ENCODE measurements at regions not wholly inside any gene's neighbourhood (a gene's known extent, or its start where the extent isn't known, plus 50 kb on each side); places are given as distances from the start of the nearest gene placed in this dataset.
"Not testable (repeated sequence)": the region's sequence is repeated elsewhere in the genome, so short reads cannot be mapped to it uniquely, and the experiment has no call there.

GRCh38 chr12:34217660-34218059, 195.4 kb downstream of the ALG10 start:
- Histone ChIP-seq H2AFZ (ENCODE audit: low read depth, low read length) (no peak overlapping the region), H3K27me3 (ENCODE audit: insufficient read depth, low read length) (no peaks in the 10 kb centered on the region), H3K4me1 (ENCODE audit: insufficient read depth, low read length) (no peaks in the 10 kb centered on the region), H3K4me3 (ENCODE audit: low read length) (no peak overlapping the region), H3K36me3 (ENCODE audit: insufficient read depth, low read length) (no peaks in the 10 kb centered on the region), H3K9me3 (ENCODE audit: low read length) (peaks cover 8% of the 10 kb centered on the region)

GRCh38 chr12:34218193-34219045, 196.1 kb downstream of the ALG10 start:
- Histone ChIP-seq H2AFZ (ENCODE audit: low read depth, low read length) (no peak overlapping the region), H3K36me3 (ENCODE audit: insufficient read depth, low read length) (no peaks in the 10 kb centered on the region), H3K9me3 (ENCODE audit: low read length) (peaks cover 8% of the 10 kb centered on the region), H3K4me3 (ENCODE audit: low read length) (no peak overlapping the region), H3K4me1 (ENCODE audit: insufficient read depth, low read length) (no peaks in the 10 kb centered on the region), H3K27me3 (ENCODE audit: insufficient read depth, low read length) (no peaks in the 10 kb centered on the region)

GRCh38 chr12:34219046-34219770, 196.9 kb downstream of the ALG10 start:
- Histone ChIP-seq H3K4me1 (ENCODE audit: insufficient read depth, low read length) (no peaks in the 10 kb centered on the region), H3K27me3 (ENCODE audit: insufficient read depth, low read length) (no peaks in the 10 kb centered on the region), H3K9me3 (ENCODE audit: low read length) (peaks cover 8% of the 10 kb centered on the region), H3K36me3 (ENCODE audit: insufficient read depth, low read length) (no peaks in the 10 kb centered on the region), H2AFZ (ENCODE audit: low read depth, low read length) (no peak overlapping the region), H3K4me3 (ENCODE audit: low read length) (no peak overlapping the region)

- not testable (repeated sequence) for H2AFZ ChIP-seq (ENCODE audit: low read depth, low read length); H3K27me3 ChIP-seq (ENCODE audit: insufficient read depth, low read length); H3K9me3 ChIP-seq (ENCODE audit: low read length); H3K36me3 ChIP-seq (ENCODE audit: insufficient read depth, low read length); H3K4me3 ChIP-seq (ENCODE audit: low read length); H3K4me1 ChIP-seq (ENCODE audit: insufficient read depth, low read length)
These were observed 197.8 kb downstream of the ALG10 start for GRCh38 chr12:34220079-34220478.

GRCh38 chr12:34223640-34224039, 201.3 kb downstream of the ALG10 start:
- Histone ChIP-seq H2AFZ (ENCODE audit: low read depth, low read length) (no peak overlapping the region), H3K36me3 (ENCODE audit: insufficient read depth, low read length) (no peaks in the 10 kb centered on the region), H3K4me1 (ENCODE audit: insufficient read depth, low read length) (no peaks in the 10 kb centered on the region), H3K9me3 (ENCODE audit: low read length) (peaks cover 3% of the 10 kb centered on the region), H3K27me3 (ENCODE audit: insufficient read depth, low read length) (no peaks in the 10 kb centered on the region), H3K4me3 (ENCODE audit: low read length) (no peak overlapping the region)

GRCh38 chr12:34226044-34226443, 203.7 kb downstream of the ALG10 start:
- not testable (repeated sequence) for H3K4me3 ChIP-seq (ENCODE audit: low read length); H3K9me3 ChIP-seq (ENCODE audit: low read length); H3K4me1 ChIP-seq (ENCODE audit: insufficient read depth, low read length); H3K27me3 ChIP-seq (ENCODE audit: insufficient read depth, low read length); H2AFZ ChIP-seq (ENCODE audit: low read depth, low read length); H3K36me3 ChIP-seq (ENCODE audit: insufficient read depth, low read length)

GRCh38 chr12:34228046-34228445, 205.8 kb downstream of the ALG10 start:
- H2AFZ ChIP-seq (ENCODE audit: low read depth, low read length); H3K27me3 ChIP-seq (ENCODE audit: insufficient read depth, low read length); H3K36me3 ChIP-seq (ENCODE audit: insufficient read depth, low read length); H3K4me1 ChIP-seq (ENCODE audit: insufficient read depth, low read length); H3K9me3 ChIP-seq (ENCODE audit: low read length); H3K4me3 ChIP-seq (ENCODE audit: low read length): not testable (repeated sequence)

- H3K9me3 ChIP-seq (ENCODE audit: low read length); H3K4me1 ChIP-seq (ENCODE audit: insufficient read depth, low read length); H3K27me3 ChIP-seq (ENCODE audit: insufficient read depth, low read length); H3K36me3 ChIP-seq (ENCODE audit: insufficient read depth, low read length); H3K4me3 ChIP-seq (ENCODE audit: low read length); H2AFZ ChIP-seq (ENCODE audit: low read depth, low read length): not testable (repeated sequence)
These were observed 206.7 kb downstream of the ALG10 start for GRCh38 chr12:34229033-34229432.

- Histone ChIP-seq H3K9me3 (ENCODE audit: low read length) (no peaks in the 10 kb centered on the region), H3K36me3 (ENCODE audit: insufficient read depth, low read length) (no peaks in the 10 kb centered on the region), H2AFZ (ENCODE audit: low read depth, low read length) (no peak overlapping the region), H3K27me3 (ENCODE audit: insufficient read depth, low read length) (no peaks in the 10 kb centered on the region), H3K4me1 (ENCODE audit: insufficient read depth, low read length) (no peaks in the 10 kb centered on the region), H3K4me3 (ENCODE audit: low read length) (no peak overlapping the region)
These were observed 211.3 kb downstream of the ALG10 start for GRCh38 chr12:34233618-34234017.

GRCh38 chr12:34236073-34236472, 213.8 kb downstream of the ALG10 start:
- no peaks in the 10 kb centered on the region for H3K36me3 ChIP-seq (ENCODE audit: insufficient read depth, low read length)
- H3K27me3 ChIP-seq (ENCODE audit: insufficient read depth, low read length): no peaks in the 10 kb centered on the region
- no peaks in the 10 kb centered on the region for H3K9me3 ChIP-seq (ENCODE audit: low read length)
- no peak overlapping the region for H3K4me3 ChIP-seq (ENCODE audit: low read length)
- H3K4me1 ChIP-seq (ENCODE audit: insufficient read depth, low read length): no peaks in the 10 kb centered on the region
- H2AFZ ChIP-seq (ENCODE audit: low read depth, low read length): no peak overlapping the region

GRCh38 chr12:34244608-34245007, 222.3 kb downstream of the ALG10 start:
- no peak overlapping the region for H2AFZ ChIP-seq (ENCODE audit: low read depth, low read length)
- H3K36me3 ChIP-seq (ENCODE audit: insufficient read depth, low read length): no peaks in the 10 kb centered on the region
- H3K9me3 ChIP-seq (ENCODE audit: low read length): no peaks in the 10 kb centered on the region
- H3K27me3 ChIP-seq (ENCODE audit: insufficient read depth, low read length): no peaks in the 10 kb centered on the region
- H3K4me3 ChIP-seq (ENCODE audit: low read length): no peak overlapping the region
- no peaks in the 10 kb centered on the region for H3K4me1 ChIP-seq (ENCODE audit: insufficient read depth, low read length)

GRCh38 chr12:34249271-34249670, 227.0 kb downstream of the ALG10 start:
- Histone ChIP-seq H3K9me3 (ENCODE audit: low read length) (no peaks in the 10 kb centered on the region), H3K36me3 (ENCODE audit: insufficient read depth, low read length) (no peaks in the 10 kb centered on the region), H3K4me1 (ENCODE audit: insufficient read depth, low read length) (no peaks in the 10 kb centered on the region), H3K27me3 (ENCODE audit: insufficient read depth, low read length) (no peaks in the 10 kb centered on the region), H2AFZ (ENCODE audit: low read depth, low read length) (no peak overlapping the region), H3K4me3 (ENCODE audit: low read length) (no peak overlapping the region)

GRCh38 chr12:34251879-34252278, 229.6 kb downstream of the ALG10 start:
- not testable (repeated sequence) for H3K27me3 ChIP-seq (ENCODE audit: insufficient read depth, low read length); H3K4me1 ChIP-seq (ENCODE audit: insufficient read depth, low read length); H3K9me3 ChIP-seq (ENCODE audit: low read length); H2AFZ ChIP-seq (ENCODE audit: low read depth, low read length); H3K4me3 ChIP-seq (ENCODE audit: low read length); H3K36me3 ChIP-seq (ENCODE audit: insufficient read depth, low read length)
